ENCODE measurements at regions not wholly inside any gene's neighbourhood (a gene's known extent, or its start where the extent isn't known, plus 50 kb on each side); places are given as distances from the start of the nearest gene placed in this dataset.

GRCh38 chr5:9863486-9863885 is 233.3 kb upstream of the TAS2R1 start:
- TF ChIP-seq CTCF (conservative IDR thresholded peaks at IDR 0.05 in 1 of 2, IDR thresholded peaks at IDR 0.05 in 1 of 2; ENCODE audit: extremely low read depth in 1 of 2, insufficient read depth in 1 of 2, low read depth in 1 of 2, low read length in 2 of 2), result no peak
- no peak for TF ChIP-seq EZH2 (IDR thresholded peaks at IDR 0.05; ENCODE audit: borderline replicate concordance, low read length)

Measured in mammary epithelial cell (primary cell).